GM19468 (cell line): ENCODE measurements at regions not wholly inside any gene's neighbourhood (a gene's known extent, or its start where the extent isn't known, plus 50 kb on each side); places are given as distances from the start of the nearest gene placed in this dataset.

Experiments
- ATAC-seq: cut with Tn5 transposase; IDR thresholded peaks from one replicate; pipeline ENCODE4 v1.9.1; 2021; ENCODE audit warnings: mild to moderate bottlenecking, moderate library complexity, moderate number of reproducible peaks; ENCODE audit not compliant: unreplicated experiment; ENCODE audit errors: extremely low read depth

- ATAC-seq = no peak
Observed at GRCh38 chr6:167730441-167730840, 96.3 kb upstream of the AFDN start.

GRCh38 chr6:167731216-167731615 is 95.5 kb upstream of the AFDN start:
- ATAC-seq = no peak

GRCh38 chr6:167731731-167732422 is 94.8 kb upstream of the AFDN start:
- ATAC-seq = no peak

- no peak for ATAC-seq
Observed at GRCh38 chr6:167733740-167734661, 92.7 kb upstream of the AFDN start.

GRCh38 chr6:167734662-167735083 is 92.0 kb upstream of the AFDN start:
- ATAC-seq = no peak

GRCh38 chr6:167735084-167735950 is 91.4 kb upstream of the AFDN start:
- ATAC-seq = no peak

- ATAC-seq = no peak
Observed at GRCh38 chr6:167735951-167736288, 90.8 kb upstream of the AFDN start.

- no peak for ATAC-seq
Observed at GRCh38 chr6:167736486-167737204, 90.1 kb upstream of the AFDN start.

- ATAC-seq = no peak
Observed at GRCh38 chr6:167737205-167737830, 89.4 kb upstream of the AFDN start.

- no peak for ATAC-seq
Observed at GRCh38 chr6:167738386-167738785, 88.3 kb upstream of the AFDN start.

- no peak for ATAC-seq
Observed at GRCh38 chr6:167739721-167740475, 86.8 kb upstream of the AFDN start.

- no peak for ATAC-seq
Observed at GRCh38 chr6:167742719-167743303, 83.9 kb upstream of the AFDN start.

GRCh38 chr6:167744681-167745669 is 81.7 kb upstream of the AFDN start:
- ATAC-seq = no peak

GRCh38 chr6:167745670-167746389 is 80.9 kb upstream of the AFDN start:
- ATAC-seq = no peak

- ATAC-seq = no peak
Observed at GRCh38 chr6:167746390-167746907, 80.3 kb upstream of the AFDN start.

- ATAC-seq = no peak
Observed at GRCh38 chr6:167746975-167747374, 79.7 kb upstream of the AFDN start.
